PC-3 (cell line): ENCODE measurements at regions not wholly inside any gene's neighbourhood (a gene's known extent, or its start where the extent isn't known, plus 50 kb on each side); places are given as distances from the start of the nearest gene placed in this dataset.

ENCODE experiments used
- ATAC-seq: fragments of 200-7000 bp; cut with Tn5 transposase; 2 replicates; pipeline ENCODE4 v1.9.1; 2020; ENCODE audit warnings: mild to moderate bottlenecking, moderate library complexity
- BruUV-seq: library from RNA; stranded (reverse); fragments of 400-500 nt; replicated peaks from 2 replicates; lab custom pipeline; 2021; lab: Mats Ljungman, UMichigan
- CTCF ChIA-PET: fragments of 300-600 bp; sonication (Branson Sonifier 250); formaldehyde crosslinking; loops from one replicate; lab custom pipeline; 2022; ENCODE audit warnings: antibody characterized with exemption; lab: Charles Lee
- POLR2A ChIA-PET: fragments of 300-600 bp; sonication (Branson Sonifier 250); formaldehyde crosslinking; loops from one replicate; lab custom pipeline; 2022; ENCODE audit warnings: antibody characterized with exemption; ENCODE audit not compliant: unreplicated experiment; lab: Charles Lee
- DNase-seq: peaks from one replicate; pipeline ENCODE4 v3.0.0-alpha.2; 2015
- H2AFZ ChIP-seq: fragments of 300-600 bp; sonication (generic); 2 replicates; pipeline ENCODE4 v1.6.0; 2016; ENCODE audit warnings: antibody characterized with exemption, low read length
- H3F3A ChIP-seq: fragments of 300-600 bp; sonication (generic); one replicate; pipeline ENCODE4 v1.6.0; 2017; ENCODE audit warnings: antibody characterized with exemption, low read length, control low read depth, mild to moderate bottlenecking; ENCODE audit not compliant: unreplicated experiment
- H3K27ac ChIP-seq: fragments of 300-600 bp; sonication (generic); 2 replicates; pipeline ENCODE4 v1.5.1; 2016; ENCODE audit warnings: mild to moderate bottlenecking, low read length
- H3K27me3 ChIP-seq: fragments of 300-600 bp; sonication (generic); 2 replicates; pipeline ENCODE4 v1.6.1; 2016; ENCODE audit warnings: low read length, mixed read lengths
- H3K36me3 ChIP-seq: fragments of 300-600 bp; sonication (generic); 2 replicates; pipeline ENCODE4 v1.6.1; 2016; ENCODE audit warnings: low read depth, mixed run types, low read length, mixed read lengths
- H3K4me1 ChIP-seq: fragments of 300-600 bp; sonication (generic); 2 replicates; pipeline ENCODE4 v1.5.1; 2016; ENCODE audit warnings: low read length; ENCODE audit not compliant: insufficient read depth
- H3K4me2 ChIP-seq: fragments of 300-600 bp; sonication (generic); 2 replicates; pipeline ENCODE4 v1.6.0; 2016; ENCODE audit warnings: low read length
- H3K4me3 ChIP-seq: fragments of 300-600 bp; sonication (generic); 2 replicates; pipeline ENCODE4 v1.5.1; 2016; ENCODE audit warnings: mild to moderate bottlenecking, low read length, mixed read lengths
- H3K79me2 ChIP-seq: fragments of 300-600 bp; sonication (generic); 2 replicates; pipeline ENCODE4 v1.6.1; 2017; ENCODE audit warnings: low read length, mixed read lengths
- H3K9ac ChIP-seq: fragments of 300-600 bp; sonication (generic); 2 replicates; pipeline ENCODE4 v1.6.0; 2016; ENCODE audit warnings: mild to moderate bottlenecking, low read length
- H3K9me2 ChIP-seq: fragments of 300-600 bp; sonication (generic); replicated peaks from 2 replicates; pipeline ENCODE4 v1.6.1; 2016; ENCODE audit warnings: mixed run types, low read length, mixed read lengths
- H3K9me3 ChIP-seq: fragments of 300-600 bp; sonication (generic); 2 replicates; pipeline ENCODE4 v1.6.1; 2016; ENCODE audit warnings: low read length, mixed read lengths
- H4K20me1 ChIP-seq: fragments of 300-600 bp; sonication (generic); 2 replicates; pipeline ENCODE4 v1.6.1; 2016; ENCODE audit warnings: low read length, mixed read lengths
- EZH2 ChIP-seq: fragments of 300-600 bp; sonication (generic); IDR thresholded peaks from one replicate; pipeline ENCODE4 v1.6.1; 2017; ENCODE audit warnings: antibody characterized with exemption, mild to moderate bottlenecking, low read length; ENCODE audit not compliant: unreplicated experiment
- EZH2phosphoT487 ChIP-seq: fragments of 300-600 bp; sonication (generic); IDR thresholded peaks from 2 replicates; pipeline ENCODE4 v1.6.1; 2018; ENCODE audit warnings: mild to moderate bottlenecking, antibody characterized with exemption, low read length, borderline replicate concordance
- intact Hi-C: fragments of 100-400 bp; cut with micrococcal nuclease; formaldehyde crosslinking; loops from 2 replicates; pipeline ENCODE4 v1.9.0; 2023
- TF ChIP-seq, protein P1 (sequence below): fragments of 300-600 bp; sonication (generic); conservative IDR thresholded peaks from 2 replicates; pipeline ENCODE4 v1.5.1; 2017; ENCODE audit warnings: antibody characterized with exemption, low read depth, mild to moderate bottlenecking, low read length

DNA sequence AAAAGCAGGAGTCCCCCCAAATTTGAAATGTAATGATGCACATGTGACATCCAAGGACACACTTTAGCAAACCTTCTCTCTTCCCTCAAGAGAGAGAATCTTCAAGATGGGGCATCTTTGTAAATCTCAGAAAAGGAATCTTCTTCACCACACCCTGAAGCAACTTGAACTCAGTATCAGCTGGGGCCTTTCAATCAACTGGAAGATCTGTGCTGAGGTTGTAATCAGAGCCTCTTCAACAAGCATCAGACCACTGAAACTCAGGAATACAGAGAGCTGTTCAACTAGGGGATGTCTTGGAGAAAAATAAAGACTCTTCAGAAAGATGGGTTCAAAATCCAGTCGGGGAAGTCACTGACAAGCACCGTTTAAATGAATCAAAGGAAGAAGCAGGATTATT lies 92.5 kb upstream of the CAMK1G start:
- no TSS peak for BruUV-seq
- intact Hi-C loops = loop anchor here (2.0 to 5.0 kb wide), 3 partner anchors 54 to 839 kb away; no protein-coding TSS in a partner anchor
- Histone ChIP-seq H3K4me1 (peaks cover 14% of the 10 kb centered on the region; the same call in 1 of the 2 replicates), H3K79me2 (no peaks in the 10 kb centered on the region), H3K9ac (no peak overlapping the region), H4K20me1 (no peaks in the 10 kb centered on the region), H3F3A (no peaks in the 10 kb centered on the region), H2AFZ (no peak overlapping the region), H3K27ac (no peak overlapping the region), H3K36me3 (no peaks in the 10 kb centered on the region), H3K4me3 (no peak overlapping the region), H3K9me3 (peaks cover 8% of the 10 kb centered on the region; the same call in 1 of the 2 replicates), H3K27me3 (no peaks in the 10 kb centered on the region), H3K4me2 (no peak overlapping the region), H3K9me2 (no peaks in the 10 kb centered on the region)
- ChIA-PET POLR2A (no interaction called here), CTCF (interaction anchor here (0.6 kb wide), 1 partner anchor 12 kb away, joined by 4 read pairs; no protein-coding TSS in a partner anchor)
- DNase-seq = no peak
- no peak for ATAC-seq
- TF ChIP-seq EZH2 (no peak), EZH2phosphoT487 (no peak)
- TF ChIP-seq, protein P1, sequence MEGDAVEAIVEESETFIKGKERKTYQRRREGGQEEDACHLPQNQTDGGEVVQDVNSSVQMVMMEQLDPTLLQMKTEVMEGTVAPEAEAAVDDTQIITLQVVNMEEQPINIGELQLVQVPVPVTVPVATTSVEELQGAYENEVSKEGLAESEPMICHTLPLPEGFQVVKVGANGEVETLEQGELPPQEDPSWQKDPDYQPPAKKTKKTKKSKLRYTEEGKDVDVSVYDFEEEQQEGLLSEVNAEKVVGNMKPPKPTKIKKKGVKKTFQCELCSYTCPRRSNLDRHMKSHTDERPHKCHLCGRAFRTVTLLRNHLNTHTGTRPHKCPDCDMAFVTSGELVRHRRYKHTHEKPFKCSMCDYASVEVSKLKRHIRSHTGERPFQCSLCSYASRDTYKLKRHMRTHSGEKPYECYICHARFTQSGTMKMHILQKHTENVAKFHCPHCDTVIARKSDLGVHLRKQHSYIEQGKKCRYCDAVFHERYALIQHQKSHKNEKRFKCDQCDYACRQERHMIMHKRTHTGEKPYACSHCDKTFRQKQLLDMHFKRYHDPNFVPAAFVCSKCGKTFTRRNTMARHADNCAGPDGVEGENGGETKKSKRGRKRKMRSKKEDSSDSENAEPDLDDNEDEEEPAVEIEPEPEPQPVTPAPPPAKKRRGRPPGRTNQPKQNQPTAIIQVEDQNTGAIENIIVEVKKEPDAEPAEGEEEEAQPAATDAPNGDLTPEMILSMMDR = no peak

DNA sequence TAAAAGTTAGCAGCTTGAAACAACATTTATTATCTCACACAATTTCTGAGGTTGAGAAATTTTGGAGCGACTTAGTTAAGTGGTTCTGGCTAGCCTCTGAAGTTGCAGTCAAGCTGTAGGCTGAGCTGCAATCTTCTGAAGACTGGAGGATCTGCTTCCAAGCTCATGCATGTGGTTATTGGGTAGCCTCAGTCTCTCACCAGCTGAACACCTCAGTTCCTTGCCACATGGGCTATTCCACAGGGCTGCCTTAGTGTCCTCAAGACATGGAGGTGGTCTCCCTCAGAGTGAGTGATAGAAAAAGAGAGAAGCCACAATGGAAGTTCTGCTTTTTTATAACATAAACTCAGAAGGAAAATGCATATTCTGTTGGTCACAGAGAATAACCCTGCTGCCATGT lies 92.0 kb upstream of the CAMK1G start:
- TF ChIP-seq, protein P1 = no peak
- TF ChIP-seq EZH2 = no peak
- TF ChIP-seq EZH2phosphoT487 = no peak
- Histone ChIP-seq H3K27ac (no peak overlapping the region), H3K4me3 (no peak overlapping the region), H3F3A (no peaks in the 10 kb centered on the region), H3K36me3 (no peaks in the 10 kb centered on the region), H4K20me1 (no peaks in the 10 kb centered on the region), H2AFZ (no peak overlapping the region), H3K4me1 (peaks cover 12% of the 10 kb centered on the region; the same call in 1 of the 2 replicates), H3K27me3 (no peaks in the 10 kb centered on the region), H3K9ac (no peak overlapping the region), H3K9me2 (no peaks in the 10 kb centered on the region), H3K4me2 (no peak overlapping the region), H3K9me3 (peaks cover 8% of the 10 kb centered on the region; the same call in 1 of the 2 replicates), H3K79me2 (no peaks in the 10 kb centered on the region)
- ATAC-seq (no peak), DNase-seq (no peak)
- no TSS peak for BruUV-seq
- ChIA-PET POLR2A (no interaction called here), CTCF (interaction anchor here (0.6 kb wide), 1 partner anchor 12 kb away, joined by 4 read pairs; no protein-coding TSS in a partner anchor)
- intact Hi-C loops = loop anchor here (2.0 to 5.0 kb wide), 3 partner anchors 54 to 839 kb away; no protein-coding TSS in a partner anchor

DNA sequence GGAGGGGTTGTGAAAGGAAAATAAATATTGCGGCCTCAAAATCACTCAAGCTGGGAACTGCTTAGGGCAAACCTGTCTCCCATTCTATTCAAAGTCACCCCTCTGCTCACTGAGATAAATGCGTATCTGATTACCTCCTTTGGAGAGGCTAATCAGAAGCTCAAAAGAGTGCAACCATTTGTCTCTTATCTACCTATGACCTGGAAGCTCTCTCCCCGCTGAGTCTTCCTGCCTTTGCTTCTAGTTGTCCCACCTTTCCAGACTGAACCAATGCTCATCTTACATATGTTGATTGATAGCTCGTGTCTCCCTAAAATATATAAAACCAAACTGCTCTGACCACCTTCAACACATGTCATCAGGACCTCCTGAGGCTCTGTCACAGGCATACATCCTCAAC lies 91.6 kb upstream of the CAMK1G start:
- Histone ChIP-seq H4K20me1 (no peaks in the 10 kb centered on the region), H3K36me3 (no peaks in the 10 kb centered on the region), H2AFZ (no peak overlapping the region), H3K4me2 (no peak overlapping the region), H3K27me3 (no peaks in the 10 kb centered on the region), H3K9me2 (no peaks in the 10 kb centered on the region), H3K9ac (no peak overlapping the region), H3K79me2 (no peaks in the 10 kb centered on the region), H3K27ac (no peak overlapping the region), H3F3A (no peaks in the 10 kb centered on the region), H3K4me1 (peaks cover 8% of the 10 kb centered on the region; the same call in 1 of the 2 replicates), H3K4me3 (no peak overlapping the region), H3K9me3 (peaks cover 8% of the 10 kb centered on the region; the same call in 1 of the 2 replicates)
- TF ChIP-seq, protein P1 = no peak
- TF ChIP-seq EZH2phosphoT487 = no peak
- TF ChIP-seq EZH2 = no peak
- no TSS peak for BruUV-seq
- POLR2A ChIA-PET = no interaction called here
- no peak for DNase-seq
- no peak for ATAC-seq
- CTCF ChIA-PET = no interaction called here
- intact Hi-C loops = loop anchor here (2.0 to 5.0 kb wide), 3 partner anchors 55 to 840 kb away; no protein-coding TSS in a partner anchor
